Mesodermal cell (in vitro differentiated cells): ENCODE measurements at regions not wholly inside any gene's neighbourhood (a gene's known extent, or its start where the extent isn't known, plus 50 kb on each side); places are given as distances from the start of the nearest gene placed in this dataset.

Experiments used
- H3K27ac ChIP-seq: 2 replicates; pipeline ENCODE4 v1.7.0; 2013; ENCODE audit warnings: mild to moderate bottlenecking, low read depth, low read length, moderate library complexity; ENCODE audit not compliant: severe bottlenecking
- H3K36me3 ChIP-seq: 2 replicates; pipeline ENCODE4 v1.7.1; 2013; ENCODE audit warnings: mild to moderate bottlenecking, low read length, moderate library complexity; ENCODE audit not compliant: control insufficient read depth, insufficient read depth
- H3K4me1 ChIP-seq: one replicate; pipeline ENCODE4 v1.7.1; 2013; ENCODE audit warnings: mild to moderate bottlenecking, low read length; ENCODE audit not compliant: insufficient read depth, control insufficient read depth, poor library complexity, severe bottlenecking
- H3K4me3 ChIP-seq: 2 replicates; pipeline ENCODE4 v1.7.0; 2013; ENCODE audit warnings: low read length, control low read depth, mild to moderate bottlenecking; ENCODE audit not compliant: insufficient read depth, poor library complexity, severe bottlenecking; ENCODE audit errors: extremely low read depth
- H3K9me3 ChIP-seq: 2 replicates; pipeline ENCODE4 v1.7.1; 2013; ENCODE audit warnings: mild to moderate bottlenecking, low read length, moderate library complexity; ENCODE audit not compliant: control insufficient read depth
- WGBS, 2 experiments: methylation state at CpG; one replicate each; pipeline ENCODE4 v1.1.5; 2013; ENCODE audit warnings: missing lambda C conversion rate in 2 of 2; ENCODE audit not compliant: insufficient coverage in 2 of 2; 5-methylcytosine and 5-hydroxymethylcytosine counted together

DNA sequence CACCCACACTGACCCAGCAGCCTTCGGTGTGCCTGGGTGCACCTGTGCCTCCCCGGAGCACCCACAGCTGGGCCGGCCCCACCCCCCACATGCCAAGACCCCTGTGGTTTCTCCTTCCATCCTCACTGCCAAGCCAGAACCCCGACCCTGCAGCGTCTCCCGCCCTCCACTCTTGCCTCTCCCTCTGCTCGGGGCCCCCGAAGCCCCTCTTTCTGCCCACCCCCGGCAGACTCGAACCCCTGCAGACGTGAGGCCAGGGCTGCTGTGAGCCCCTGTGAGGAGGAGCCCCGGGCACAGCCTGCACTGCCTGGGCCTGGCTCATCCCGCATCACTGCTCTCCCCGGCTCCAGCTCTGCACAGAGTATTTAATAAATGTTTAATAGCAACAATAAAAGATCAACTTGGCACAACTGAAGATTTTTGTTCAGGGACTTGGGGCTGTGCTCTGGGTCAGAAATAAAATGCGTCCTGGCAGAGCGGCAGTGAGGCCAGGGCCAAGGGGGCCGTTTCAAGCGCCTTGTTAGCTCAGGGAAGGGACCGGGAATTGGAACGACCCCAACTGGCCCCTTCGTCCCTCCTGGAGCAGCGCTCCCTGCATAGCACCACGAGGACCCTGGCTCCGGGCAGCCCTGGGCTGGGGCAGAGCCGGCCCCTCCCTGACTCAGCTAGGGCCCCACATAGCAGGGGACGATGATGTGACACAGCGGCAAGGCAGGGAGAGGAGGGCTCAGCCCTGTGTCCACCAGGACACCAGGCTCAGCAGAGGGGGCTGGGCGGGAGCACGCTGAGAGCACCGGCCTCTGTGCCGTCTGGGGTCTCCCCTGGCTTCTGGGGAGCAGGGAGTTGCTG, 520.8 kb downstream of the BRD1 start:
- WGBS, 2 experiments: 88 to 90% methylated on average over 21 to 25 of the region's 31 CpGs
- no peak overlapping the region for H3K4me3 ChIP-seq
- H3K9me3 ChIP-seq: no peaks in the 10 kb centered on the region
- no peaks in the 10 kb centered on the region for H3K36me3 ChIP-seq
- H3K27ac ChIP-seq: no peak overlapping the region
- H3K4me1 ChIP-seq: no peaks in the 10 kb centered on the region

DNA sequence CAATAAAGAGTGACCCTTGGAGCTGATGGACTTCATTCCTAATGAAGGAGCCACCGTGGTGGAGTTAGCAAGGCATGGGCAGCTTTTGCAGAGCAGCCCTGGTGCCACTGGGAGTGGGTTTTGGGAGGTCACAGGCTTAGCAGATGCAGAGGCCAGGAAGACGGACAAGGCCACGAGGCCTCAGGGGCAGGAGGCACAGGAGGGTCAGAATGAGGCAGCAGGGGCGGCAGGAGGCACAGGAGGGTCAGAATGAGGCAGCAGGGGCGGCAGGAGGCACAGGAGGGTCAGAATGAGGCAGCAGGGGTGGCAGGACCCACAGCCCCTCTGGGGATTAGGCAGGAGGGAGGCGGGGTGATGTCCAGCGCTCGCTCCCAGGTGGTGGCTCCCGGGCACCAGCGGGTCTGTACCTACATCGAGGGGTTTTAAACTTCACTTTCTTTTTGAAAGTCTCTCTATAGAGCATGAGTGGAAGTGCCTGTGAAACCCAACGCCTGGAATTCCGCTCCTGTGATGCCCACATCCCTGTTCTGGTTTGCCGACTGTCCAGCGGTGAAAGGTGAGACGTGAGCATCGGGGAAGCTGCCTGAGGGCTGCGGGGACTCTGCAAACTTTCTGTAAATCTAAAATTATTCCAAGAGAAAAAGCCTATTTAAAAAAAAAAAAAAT, 521.6 kb downstream of the BRD1 start:
- Histone ChIP-seq H3K4me1 (no peaks in the 10 kb centered on the region), H3K36me3 (no peaks in the 10 kb centered on the region), H3K9me3 (no peaks in the 10 kb centered on the region), H3K27ac (no peak overlapping the region), H3K4me3 (no peak overlapping the region)
- 85 to 86% methylated on average over 15 to 17 of the region's 18 CpGs for WGBS, 2 experiments

- no peaks in the 10 kb centered on the region for H3K9me3 ChIP-seq
- no peak overlapping the region for H3K4me3 ChIP-seq
- no peaks in the 10 kb centered on the region for H3K4me1 ChIP-seq
- 19 to 21% methylated on average over 19 to 20 of the region's 20 CpGs for WGBS, 2 experiments
- H3K36me3 ChIP-seq: no peaks in the 10 kb centered on the region
- H3K27ac ChIP-seq: no peak overlapping the region
These were observed 522.3 kb downstream of the BRD1 start for GRCh38 chr22:49305214-49305965.

GRCh38 chr22:49303781-49304461, 523.8 kb downstream of the BRD1 start:
- no peaks in the 10 kb centered on the region for H3K36me3 ChIP-seq
- H3K9me3 ChIP-seq: no peaks in the 10 kb centered on the region
- WGBS, 2 experiments: 85% methylated on average over 21 to 22 of the region's 22 CpGs
- H3K4me1 ChIP-seq: no peaks in the 10 kb centered on the region
- H3K27ac ChIP-seq: no peak overlapping the region
- H3K4me3 ChIP-seq: no peak overlapping the region

DNA sequence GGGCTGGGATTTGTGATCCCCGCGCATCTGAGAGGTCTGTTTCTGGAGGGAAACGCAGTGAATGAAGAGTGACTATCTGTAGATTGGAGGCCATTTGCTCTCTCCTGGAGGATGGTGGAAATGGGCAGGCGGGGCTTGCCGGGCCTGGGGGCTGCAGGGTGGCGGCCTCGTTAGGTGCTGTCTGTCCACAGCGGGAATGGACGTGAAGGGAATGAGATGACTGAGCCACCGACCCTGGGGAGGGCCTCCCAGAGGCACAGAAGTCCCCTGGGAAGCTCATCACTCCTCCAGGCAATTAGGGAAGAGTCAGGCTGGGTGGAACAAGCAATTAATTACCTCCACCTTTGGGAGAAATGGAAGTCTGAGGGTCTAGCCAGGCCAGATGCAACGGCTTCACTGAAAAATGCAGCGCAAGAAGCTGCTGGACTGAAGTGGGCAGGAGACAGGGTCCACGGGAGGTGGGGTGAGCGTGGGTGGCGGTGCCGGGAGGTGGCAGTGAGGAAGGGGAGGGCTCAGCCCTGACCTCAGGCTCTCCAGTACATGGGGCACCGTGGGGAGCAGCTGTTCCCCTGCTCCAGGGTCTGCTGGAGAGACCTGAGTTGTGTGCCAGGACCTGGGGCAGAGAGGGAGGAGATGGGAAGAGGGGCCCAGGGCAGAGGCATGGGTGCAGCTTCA, 524.5 kb downstream of the BRD1 start:
- WGBS, 2 experiments: 84 to 85% methylated on average over 10 to 17 of the region's 17 CpGs

GRCh38 chr22:49302530-49302929, 525.1 kb downstream of the BRD1 start:
- H3K4me1 ChIP-seq: no peaks in the 10 kb centered on the region
- no peak overlapping the region for H3K27ac ChIP-seq
- WGBS, 2 experiments: 93 to 94% methylated on average over 31 of the region's 31 CpGs
- no peaks in the 10 kb centered on the region for H3K36me3 ChIP-seq
- H3K4me3 ChIP-seq: no peak overlapping the region
- no peaks in the 10 kb centered on the region for H3K9me3 ChIP-seq

More for the DNA sequence above, 524.5 kb downstream of the BRD1 start:
- Histone ChIP-seq H3K9me3 (no peaks in the 10 kb centered on the region), H3K27ac (no peak overlapping the region), H3K36me3 (no peaks in the 10 kb centered on the region), H3K4me1 (no peaks in the 10 kb centered on the region), H3K4me3 (no peak overlapping the region)

DNA sequence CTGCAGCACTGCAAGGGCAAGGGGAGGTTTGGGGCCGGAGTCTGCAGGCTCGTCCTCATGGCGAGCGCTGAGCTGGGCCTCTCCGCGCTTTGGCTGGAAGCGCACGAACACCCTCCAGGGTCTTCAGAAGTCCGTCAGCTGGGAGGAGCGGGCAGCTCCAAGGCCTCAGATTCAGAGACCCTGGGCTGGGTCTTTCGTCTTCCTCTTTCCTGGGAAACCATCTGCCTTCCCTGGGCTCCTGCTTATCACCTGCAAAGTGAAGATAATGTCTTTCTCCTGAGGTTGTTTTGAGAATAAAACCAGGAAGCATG, 525.6 kb downstream of the BRD1 start:
- Histone ChIP-seq H3K36me3 (no peaks in the 10 kb centered on the region), H3K4me1 (no peaks in the 10 kb centered on the region), H3K27ac (no peak overlapping the region), H3K4me3 (no peak overlapping the region), H3K9me3 (no peaks in the 10 kb centered on the region)
- WGBS, 2 experiments: 94 to 95% methylated on average over 11 of the region's 11 CpGs

DNA sequence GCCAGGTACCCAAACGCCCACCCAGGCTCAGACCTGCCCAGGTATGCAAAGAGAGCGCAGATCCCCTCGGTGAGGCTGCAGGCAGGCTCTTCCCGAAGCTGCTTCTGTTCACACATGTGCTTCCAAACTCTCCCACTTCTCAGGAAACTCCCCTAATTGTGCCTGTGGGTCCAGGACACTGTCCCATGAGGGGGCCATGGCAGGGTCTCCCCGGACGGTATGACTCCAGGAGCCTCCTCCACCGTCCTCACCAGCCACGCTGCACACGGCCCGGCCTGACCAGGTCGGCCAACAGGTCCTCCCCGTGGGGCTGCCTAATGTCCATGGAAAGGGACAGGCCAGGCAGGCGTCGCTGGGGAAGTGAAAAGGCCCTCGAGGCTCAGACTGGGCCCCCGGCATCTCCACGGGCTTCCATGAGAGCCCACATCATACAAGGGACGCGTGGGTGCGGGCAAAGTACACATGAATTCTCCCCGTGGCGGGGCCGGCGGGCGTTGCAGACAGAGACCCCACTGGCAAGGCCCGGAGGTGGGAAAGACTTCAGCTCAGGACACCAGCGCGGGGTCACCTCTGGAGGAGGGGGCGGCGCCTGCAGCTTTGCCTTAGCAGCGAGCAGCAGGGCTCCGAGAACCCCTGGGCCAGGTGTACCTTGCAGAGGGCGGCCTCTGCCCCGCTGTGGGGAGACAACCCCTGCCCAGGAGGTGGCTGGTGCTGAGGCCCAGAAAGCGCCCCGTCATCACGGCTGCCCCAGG, 526.1 kb downstream of the BRD1 start:
- Histone ChIP-seq H3K4me1 (no peaks in the 10 kb centered on the region), H3K4me3 (no peak overlapping the region), H3K27ac (no peak overlapping the region), H3K9me3 (no peaks in the 10 kb centered on the region), H3K36me3 (no peaks in the 10 kb centered on the region)
- WGBS, 2 experiments: 87 to 88% methylated on average over 34 to 35 of the region's 37 CpGs

DNA sequence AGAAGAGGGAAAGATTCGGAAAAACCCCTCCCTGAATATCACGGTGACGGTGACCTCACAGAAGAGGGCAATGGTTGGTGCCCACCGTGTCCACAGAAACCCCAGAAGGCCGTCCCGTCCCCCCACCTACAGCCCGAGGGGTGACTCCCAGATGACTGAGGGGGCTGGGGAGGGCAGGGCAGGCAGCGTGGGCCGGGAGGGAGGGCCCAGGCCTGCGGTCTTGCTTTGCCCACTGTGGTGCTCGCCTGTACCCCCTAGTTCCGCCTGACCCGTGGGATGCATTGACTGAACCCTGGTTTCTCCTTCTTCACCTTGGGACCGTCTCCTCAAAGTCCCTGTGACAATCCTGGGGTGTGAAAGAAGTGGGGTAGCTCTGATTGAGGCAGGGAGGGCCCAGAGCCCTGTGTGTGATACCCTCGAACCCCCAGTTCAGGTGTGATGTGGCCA, 526.7 kb downstream of the BRD1 start:
- H3K4me1 ChIP-seq: no peaks in the 10 kb centered on the region
- WGBS, 2 experiments: 85% methylated on average over 9 to 15 of the region's 15 CpGs
- H3K4me3 ChIP-seq: no peak overlapping the region
- H3K27ac ChIP-seq: no peak overlapping the region
- no peaks in the 10 kb centered on the region for H3K9me3 ChIP-seq
- H3K36me3 ChIP-seq: no peaks in the 10 kb centered on the region
